ENCODE measurements at regions not wholly inside any gene's neighbourhood (a gene's known extent, or its start where the extent isn't known, plus 50 kb on each side); places are given as distances from the start of the nearest gene placed in this dataset.

DNA sequence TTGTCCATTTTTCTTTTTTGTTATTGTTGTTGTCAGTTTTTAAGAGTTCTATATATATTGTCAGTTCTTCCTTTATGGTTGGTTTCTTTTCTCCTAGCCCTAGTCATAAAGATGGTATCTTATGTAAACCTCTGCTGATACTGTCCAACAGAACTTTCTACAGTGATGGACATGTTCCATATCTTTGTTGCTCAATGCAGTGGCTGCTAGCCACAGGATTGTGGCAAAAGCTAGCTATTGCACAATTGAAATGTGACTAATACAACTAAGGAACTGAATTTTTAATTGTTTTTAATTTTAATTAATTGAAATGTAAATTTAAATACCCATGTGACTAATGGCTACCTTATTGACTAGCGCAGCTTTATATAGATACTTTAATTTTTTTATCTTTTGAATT lies 411.8 kb upstream of the PTBP2 start:
- TF ChIP-seq, protein P1, sequence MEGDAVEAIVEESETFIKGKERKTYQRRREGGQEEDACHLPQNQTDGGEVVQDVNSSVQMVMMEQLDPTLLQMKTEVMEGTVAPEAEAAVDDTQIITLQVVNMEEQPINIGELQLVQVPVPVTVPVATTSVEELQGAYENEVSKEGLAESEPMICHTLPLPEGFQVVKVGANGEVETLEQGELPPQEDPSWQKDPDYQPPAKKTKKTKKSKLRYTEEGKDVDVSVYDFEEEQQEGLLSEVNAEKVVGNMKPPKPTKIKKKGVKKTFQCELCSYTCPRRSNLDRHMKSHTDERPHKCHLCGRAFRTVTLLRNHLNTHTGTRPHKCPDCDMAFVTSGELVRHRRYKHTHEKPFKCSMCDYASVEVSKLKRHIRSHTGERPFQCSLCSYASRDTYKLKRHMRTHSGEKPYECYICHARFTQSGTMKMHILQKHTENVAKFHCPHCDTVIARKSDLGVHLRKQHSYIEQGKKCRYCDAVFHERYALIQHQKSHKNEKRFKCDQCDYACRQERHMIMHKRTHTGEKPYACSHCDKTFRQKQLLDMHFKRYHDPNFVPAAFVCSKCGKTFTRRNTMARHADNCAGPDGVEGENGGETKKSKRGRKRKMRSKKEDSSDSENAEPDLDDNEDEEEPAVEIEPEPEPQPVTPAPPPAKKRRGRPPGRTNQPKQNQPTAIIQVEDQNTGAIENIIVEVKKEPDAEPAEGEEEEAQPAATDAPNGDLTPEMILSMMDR (IDR thresholded peaks at IDR 0.05; ENCODE audit: extremely low read depth in 1 of 2, insufficient read depth in 1 of 2, low read depth in 1 of 2, low read length in 2 of 2) = no peak
- no peak for TF ChIP-seq GATA2 (IDR thresholded peaks at IDR 0.05; ENCODE audit: insufficient read depth, insufficient read length, low read depth, low read length)
- no peak for TF ChIP-seq POLR2A (IDR thresholded peaks at IDR 0.05; ENCODE audit: low read depth, low read length)

All from endothelial cell of umbilical vein (primary cell).